HEK293 (cell line): ENCODE measurements at regions not wholly inside any gene's neighbourhood (a gene's known extent, or its start where the extent isn't known, plus 50 kb on each side); places are given as distances from the start of the nearest gene placed in this dataset.

ENCODE experiments used
- CTCF ChIA-PET: fragments of 350-600 bp; formaldehyde crosslinking; extraction: SDS; loops from one replicate; lab custom pipeline; 2021; ENCODE audit warnings: antibody characterized with exemption; lab: Yijun Ruan, JAX
- POLR2A ChIA-PET: fragments of 300-600 bp; formaldehyde crosslinking; extraction: SDS; loops from one replicate; lab custom pipeline; 2020; ENCODE audit warnings: antibody characterized with exemption, inconsistent platforms; lab: Yijun Ruan, JAX
- H3K27ac ChIP-seq: fragments of 200-500 bp; sonication (Bioruptor generic); 2 replicates; pipeline ENCODE4 v1.5.1; 2014; ENCODE audit warnings: low read depth, low read length, control low read depth, inconsistent platforms; ENCODE audit errors: extremely low read depth
- H3K36me3 ChIP-seq, 2 experiments: fragments of 200-500 bp in 1 of 2; sonication (Bioruptor generic) in 1 of 2; 1 replicate in 1 of 2; 2 replicates in 1 of 2; pipeline ENCODE4 v1.5.1; 2014 to 2017; ENCODE audit warnings: inconsistent platforms in 2 of 2, low read length in 2 of 2; ENCODE audit not compliant: control insufficient read depth in 2 of 2, insufficient read depth in 1 of 2
- H3K4me1 ChIP-seq: fragments of 200-500 bp; sonication (Bioruptor generic); 2 replicates; pipeline ENCODE4 v1.5.1; 2014; ENCODE audit warnings: mild to moderate bottlenecking, low read length, inconsistent platforms; ENCODE audit not compliant: control insufficient read depth, insufficient read depth
- H3K4me3 ChIP-seq: 2 replicates; pipeline ENCODE4 v1.5.1; 2011; ENCODE audit warnings: low read depth, mild to moderate bottlenecking, control low read depth, low read length, moderate library complexity
- H3K9me3 ChIP-seq: fragments of 200-500 bp; sonication (Bioruptor generic); 2 replicates; pipeline ENCODE4 v1.5.1; 2014; ENCODE audit warnings: low read depth, low read length, inconsistent platforms; ENCODE audit not compliant: control insufficient read depth, insufficient read depth
- BCL11A ChIP-seq: fragments of 450-650 bp; formaldehyde crosslinking; IDR thresholded peaks from 2 replicates; pipeline ENCODE4 v1.5.1; 2016; ENCODE audit warnings: low read depth, missing biosample characterization, missing genetic modification characterization
- GLIS1 ChIP-seq: fragments of 450-650 bp; formaldehyde crosslinking; IDR thresholded peaks from 2 replicates; pipeline ENCODE4 v1.5.1; 2016; ENCODE audit warnings: missing biosample characterization, missing genetic modification characterization
- SP7 ChIP-seq: fragments of 450-650 bp; formaldehyde crosslinking; IDR thresholded peaks from 2 replicates; pipeline ENCODE4 v1.5.1; 2016; ENCODE audit warnings: missing biosample characterization, missing genetic modification characterization
- ZNF146 ChIP-seq: fragments of 450-650 bp; formaldehyde crosslinking; IDR thresholded peaks from 2 replicates; pipeline ENCODE4 v1.5.1; 2016; ENCODE audit warnings: missing biosample characterization, missing genetic modification characterization
- ZNF202 ChIP-seq: fragments of 450-650 bp; formaldehyde crosslinking; IDR thresholded peaks from 2 replicates; pipeline ENCODE4 v1.5.1; 2016; ENCODE audit warnings: missing biosample characterization, missing genetic modification characterization, borderline replicate concordance
- ZNF248 ChIP-seq: fragments of 450-650 bp; formaldehyde crosslinking; IDR thresholded peaks from 2 replicates; pipeline ENCODE4 v1.5.1; 2017; ENCODE audit warnings: missing biosample characterization, missing genetic modification characterization
- ZNF266 ChIP-seq: fragments of 450-650 bp; formaldehyde crosslinking; IDR thresholded peaks from 2 replicates; pipeline ENCODE4 v1.5.1; 2016; ENCODE audit warnings: missing biosample characterization, missing genetic modification characterization, low read depth
- ZNF292 ChIP-seq: fragments of 450-650 bp; formaldehyde crosslinking; IDR thresholded peaks from 2 replicates; pipeline ENCODE4 v1.5.1; 2016; ENCODE audit warnings: low read depth, missing biosample characterization, missing genetic modification characterization, borderline replicate concordance
- ZNF302 ChIP-seq: fragments of 450-650 bp; formaldehyde crosslinking; IDR thresholded peaks from 2 replicates; pipeline ENCODE4 v1.5.1; 2016; ENCODE audit warnings: missing biosample characterization, missing genetic modification characterization, low read depth
- ZNF335 ChIP-seq: fragments of 450-650 bp; formaldehyde crosslinking; conservative IDR thresholded peaks from 2 replicates; pipeline ENCODE4 v1.5.1; 2016; ENCODE audit warnings: missing biosample characterization, missing genetic modification characterization
- ZNF350 ChIP-seq: fragments of 450-650 bp; formaldehyde crosslinking; IDR thresholded peaks from 2 replicates; pipeline ENCODE4 v1.5.0; 2017; ENCODE audit warnings: missing biosample characterization, mild to moderate bottlenecking, missing genetic modification characterization
- ZNF558 ChIP-seq: fragments of 450-650 bp; formaldehyde crosslinking; IDR thresholded peaks from 2 replicates; pipeline ENCODE4 v1.5.1; 2016; ENCODE audit warnings: missing biosample characterization, missing genetic modification characterization
- ZNF560 ChIP-seq: fragments of 450-650 bp; formaldehyde crosslinking; IDR thresholded peaks from 2 replicates; pipeline ENCODE4 v1.5.1; 2017; ENCODE audit warnings: missing biosample characterization, missing genetic modification characterization, borderline replicate concordance
- ZNF621 ChIP-seq: fragments of 450-650 bp; formaldehyde crosslinking; IDR thresholded peaks from 2 replicates; pipeline ENCODE4 v1.5.1; 2017; ENCODE audit warnings: missing biosample characterization, missing genetic modification characterization
- ZNF654 ChIP-seq: fragments of 450-650 bp; formaldehyde crosslinking; IDR thresholded peaks from 2 replicates; pipeline ENCODE4 v1.5.1; 2016; ENCODE audit warnings: low read depth, missing biosample characterization, missing genetic modification characterization
- ZNF670 ChIP-seq: fragments of 450-650 bp; formaldehyde crosslinking; IDR thresholded peaks from 2 replicates; pipeline ENCODE4 v1.5.1; 2016; ENCODE audit warnings: missing biosample characterization, missing genetic modification characterization, low read depth
- ZNF791 ChIP-seq: fragments of 450-650 bp; formaldehyde crosslinking; IDR thresholded peaks from 2 replicates; pipeline ENCODE4 v1.5.1; 2016; ENCODE audit warnings: missing biosample characterization, missing genetic modification characterization
- ZXDB ChIP-seq: fragments of 450-650 bp; formaldehyde crosslinking; IDR thresholded peaks from 2 replicates; pipeline ENCODE4 v1.5.1; 2016; ENCODE audit warnings: missing biosample characterization, missing genetic modification characterization
- TF ChIP-seq, protein P1 (sequence below): fragments of 450-650 bp; formaldehyde crosslinking; IDR thresholded peaks from 2 replicates; pipeline ENCODE4 v1.5.1; 2016; ENCODE audit warnings: missing biosample characterization, missing genetic modification characterization, borderline replicate concordance
- TF ChIP-seq, protein P2 (sequence below): fragments of 450-650 bp; formaldehyde crosslinking; IDR thresholded peaks from 2 replicates; pipeline ENCODE4 v1.5.1; 2016; ENCODE audit warnings: missing biosample characterization, missing genetic modification characterization
- TF ChIP-seq, protein P3 (sequence below): fragments of 450-650 bp; formaldehyde crosslinking; IDR thresholded peaks from 2 replicates; pipeline ENCODE4 v1.5.1; 2016; ENCODE audit warnings: missing biosample characterization, missing genetic modification characterization

GRCh38 chr5:166119506-166119905 is 2171.9 kb upstream of the WWC1 start (continued):
- TF ChIP-seq ZNF350 (tag by site-specific recombination) (no peak), ZNF654 (tag by site-specific recombination) (no peak), ZNF202 (tag by site-specific recombination) (no peak), BCL11A (tag by site-specific recombination) (no peak), ZNF621 (tag by site-specific recombination) (no peak), ZNF248 (tag by site-specific recombination) (no peak), ZNF335 (tag by site-specific recombination) (no peak), SP7 (tag by site-specific recombination) (no peak)
- TF ChIP-seq, protein P1, sequence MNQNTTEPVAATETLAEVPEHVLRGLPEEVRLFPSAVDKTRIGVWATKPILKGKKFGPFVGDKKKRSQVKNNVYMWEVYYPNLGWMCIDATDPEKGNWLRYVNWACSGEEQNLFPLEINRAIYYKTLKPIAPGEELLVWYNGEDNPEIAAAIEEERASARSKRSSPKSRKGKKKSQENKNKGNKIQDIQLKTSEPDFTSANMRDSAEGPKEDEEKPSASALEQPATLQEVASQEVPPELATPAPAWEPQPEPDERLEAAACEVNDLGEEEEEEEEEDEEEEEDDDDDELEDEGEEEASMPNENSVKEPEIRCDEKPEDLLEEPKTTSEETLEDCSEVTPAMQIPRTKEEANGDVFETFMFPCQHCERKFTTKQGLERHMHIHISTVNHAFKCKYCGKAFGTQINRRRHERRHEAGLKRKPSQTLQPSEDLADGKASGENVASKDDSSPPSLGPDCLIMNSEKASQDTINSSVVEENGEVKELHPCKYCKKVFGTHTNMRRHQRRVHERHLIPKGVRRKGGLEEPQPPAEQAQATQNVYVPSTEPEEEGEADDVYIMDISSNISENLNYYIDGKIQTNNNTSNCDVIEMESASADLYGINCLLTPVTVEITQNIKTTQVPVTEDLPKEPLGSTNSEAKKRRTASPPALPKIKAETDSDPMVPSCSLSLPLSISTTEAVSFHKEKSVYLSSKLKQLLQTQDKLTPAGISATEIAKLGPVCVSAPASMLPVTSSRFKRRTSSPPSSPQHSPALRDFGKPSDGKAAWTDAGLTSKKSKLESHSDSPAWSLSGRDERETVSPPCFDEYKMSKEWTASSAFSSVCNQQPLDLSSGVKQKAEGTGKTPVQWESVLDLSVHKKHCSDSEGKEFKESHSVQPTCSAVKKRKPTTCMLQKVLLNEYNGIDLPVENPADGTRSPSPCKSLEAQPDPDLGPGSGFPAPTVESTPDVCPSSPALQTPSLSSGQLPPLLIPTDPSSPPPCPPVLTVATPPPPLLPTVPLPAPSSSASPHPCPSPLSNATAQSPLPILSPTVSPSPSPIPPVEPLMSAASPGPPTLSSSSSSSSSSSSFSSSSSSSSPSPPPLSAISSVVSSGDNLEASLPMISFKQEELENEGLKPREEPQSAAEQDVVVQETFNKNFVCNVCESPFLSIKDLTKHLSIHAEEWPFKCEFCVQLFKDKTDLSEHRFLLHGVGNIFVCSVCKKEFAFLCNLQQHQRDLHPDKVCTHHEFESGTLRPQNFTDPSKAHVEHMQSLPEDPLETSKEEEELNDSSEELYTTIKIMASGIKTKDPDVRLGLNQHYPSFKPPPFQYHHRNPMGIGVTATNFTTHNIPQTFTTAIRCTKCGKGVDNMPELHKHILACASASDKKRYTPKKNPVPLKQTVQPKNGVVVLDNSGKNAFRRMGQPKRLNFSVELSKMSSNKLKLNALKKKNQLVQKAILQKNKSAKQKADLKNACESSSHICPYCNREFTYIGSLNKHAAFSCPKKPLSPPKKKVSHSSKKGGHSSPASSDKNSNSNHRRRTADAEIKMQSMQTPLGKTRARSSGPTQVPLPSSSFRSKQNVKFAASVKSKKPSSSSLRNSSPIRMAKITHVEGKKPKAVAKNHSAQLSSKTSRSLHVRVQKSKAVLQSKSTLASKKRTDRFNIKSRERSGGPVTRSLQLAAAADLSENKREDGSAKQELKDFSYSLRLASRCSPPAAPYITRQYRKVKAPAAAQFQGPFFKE (tag by site-specific recombination): no peak

- Histone ChIP-seq H3K4me3 (no peak overlapping the region), H3K4me1 (no peaks in the 10 kb centered on the region), H3K9me3 (no peaks in the 10 kb centered on the region), H3K36me3 (no peaks in the 10 kb centered on the region), H3K27ac (no peak overlapping the region)
- POLR2A ChIA-PET: no interaction called here
- TF ChIP-seq BCL11A (tag by site-specific recombination) (no peak), ZNF560 (no peak), ZNF791 (no peak), ZNF670 (tag by site-specific recombination) (no peak), ZNF146 (tag by site-specific recombination) (no peak), ZNF302 (tag by site-specific recombination) (no peak), ZNF292 (no peak), ZXDB (tag by site-specific recombination) (no peak), ZNF266 (tag by site-specific recombination) (no peak), ZNF558 (no peak), GLIS1 (tag by site-specific recombination) (no peak)
- TF ChIP-seq, protein P2, sequence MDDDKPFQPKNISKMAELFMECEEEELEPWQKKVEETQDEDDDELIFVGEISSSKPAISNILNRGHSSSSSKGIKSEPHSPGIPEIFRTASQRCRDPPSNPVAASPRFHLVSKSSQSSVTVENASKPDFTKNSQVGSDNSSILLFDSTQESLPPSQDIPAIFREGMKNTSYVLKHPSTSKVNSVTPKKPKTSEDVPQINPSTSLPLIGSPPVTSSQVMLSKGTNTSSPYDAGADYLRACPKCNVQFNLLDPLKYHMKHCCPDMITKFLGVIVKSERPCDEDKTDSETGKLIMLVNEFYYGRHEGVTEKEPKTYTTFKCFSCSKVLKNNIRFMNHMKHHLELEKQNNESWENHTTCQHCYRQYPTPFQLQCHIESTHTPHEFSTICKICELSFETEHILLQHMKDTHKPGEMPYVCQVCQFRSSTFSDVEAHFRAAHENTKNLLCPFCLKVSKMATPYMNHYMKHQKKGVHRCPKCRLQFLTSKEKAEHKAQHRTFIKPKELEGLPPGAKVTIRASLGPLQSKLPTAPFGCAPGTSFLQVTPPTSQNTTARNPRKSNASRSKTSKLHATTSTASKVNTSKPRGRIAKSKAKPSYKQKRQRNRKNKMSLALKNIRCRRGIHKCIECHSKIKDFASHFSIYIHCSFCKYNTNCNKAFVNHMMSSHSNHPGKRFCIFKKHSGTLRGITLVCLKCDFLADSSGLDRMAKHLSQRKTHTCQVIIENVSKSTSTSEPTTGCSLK: no peak
- TF ChIP-seq, protein P3, sequence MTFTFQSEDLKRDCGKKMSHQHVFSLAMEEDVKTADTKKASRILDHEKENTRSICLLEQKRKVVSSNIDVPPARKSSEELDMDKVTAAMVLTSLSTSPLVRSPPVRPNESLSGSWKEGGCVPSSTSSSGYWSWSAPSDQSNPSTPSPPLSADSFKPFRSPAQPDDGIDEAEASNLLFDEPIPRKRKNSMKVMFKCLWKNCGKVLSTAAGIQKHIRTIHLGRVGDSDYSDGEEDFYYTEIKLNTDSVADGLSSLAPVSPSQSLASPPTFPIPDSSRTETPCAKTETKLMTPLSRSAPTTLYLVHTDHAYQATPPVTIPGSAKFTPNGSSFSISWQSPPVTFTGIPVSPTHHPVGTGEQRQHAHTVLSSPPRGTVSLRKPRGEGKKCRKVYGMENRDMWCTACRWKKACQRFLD (tag by site-specific recombination): no peak
- CTCF ChIA-PET: no interaction called here
These were observed 2167.7 kb upstream of the WWC1 start for GRCh38 chr5:166123717-166124116.
